ENCODE measurements at regions not wholly inside any gene's neighbourhood (a gene's known extent, or its start where the extent isn't known, plus 50 kb on each side); places are given as distances from the start of the nearest gene placed in this dataset.

DNA sequence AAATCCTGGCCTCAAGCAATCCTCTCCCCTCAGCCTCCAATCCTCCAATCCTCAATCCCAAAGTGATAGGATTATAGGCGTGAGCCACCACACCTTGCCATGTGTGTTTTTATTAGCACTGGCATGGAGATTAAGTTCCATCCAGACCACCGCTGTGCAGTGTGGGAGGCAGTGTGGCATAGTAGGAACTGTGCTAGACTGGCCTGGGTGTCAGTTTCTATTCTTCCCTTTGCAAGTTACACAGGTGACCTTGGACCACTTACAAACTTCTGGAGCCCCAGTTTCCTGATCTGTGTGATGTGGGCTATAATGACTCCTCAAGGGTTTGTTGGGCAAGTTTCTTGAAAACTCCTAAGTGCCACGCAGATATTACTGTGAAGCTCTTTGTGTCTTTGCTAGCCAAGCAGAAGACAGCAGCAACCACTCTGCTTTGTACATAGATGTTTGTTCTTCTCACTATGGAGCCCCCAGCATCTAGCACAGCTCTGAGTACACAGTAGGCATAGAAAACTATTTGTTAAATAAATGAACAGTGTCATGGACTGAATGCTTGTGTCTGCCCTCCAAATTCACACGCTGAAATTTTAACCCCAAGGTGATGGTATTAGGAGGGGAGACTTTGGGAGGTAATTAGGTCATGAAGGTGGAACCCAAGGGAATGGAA lies 93.0 kb downstream of the LBH start:
- no peak overlapping the region for H3K4me3 ChIP-seq (ENCODE audit: low read length)
- Mint-ChIP-seq H3K27me3 (ENCODE audit: low read depth in 2 of 2) (no peaks in the 10 kb centered on the region), H3K4me3 (no peak overlapping the region), H3K27ac (no peak overlapping the region), H3K4me1 (peaks cover 0 to 16% of the 10 kb centered on the region in 2 donors), H3K9me3 (peaks cover under 1 to 2% of the 10 kb centered on the region in 2 donors), H3K36me3 (no peaks in the 10 kb centered on the region)
- H3K4me1 ChIP-seq (ENCODE audit: control insufficient read depth, insufficient read depth, low read length): no peaks in the 10 kb centered on the region
- no peak for ATAC-seq
- DNase-seq: no peak
- no peak overlapping the region for H3K27ac ChIP-seq (ENCODE audit: low read length)
- H3K36me3 ChIP-seq (ENCODE audit: control insufficient read depth, insufficient read depth, low read length): no peaks in the 10 kb centered on the region
- 71% methylated on average over 4 of the region's 4 CpGs for WGBS (ENCODE audit: insufficient coverage)
- no peaks in the 10 kb centered on the region for H3K9me3 ChIP-seq (ENCODE audit: control insufficient read depth, insufficient read depth, low read length)
- no peaks in the 10 kb centered on the region for H3K27me3 ChIP-seq (ENCODE audit: control insufficient read depth, insufficient read depth, low read length)
- intact Hi-C loops (cut with micrococcal nuclease): no loop called here
- TF ChIP-seq, protein P1, sequence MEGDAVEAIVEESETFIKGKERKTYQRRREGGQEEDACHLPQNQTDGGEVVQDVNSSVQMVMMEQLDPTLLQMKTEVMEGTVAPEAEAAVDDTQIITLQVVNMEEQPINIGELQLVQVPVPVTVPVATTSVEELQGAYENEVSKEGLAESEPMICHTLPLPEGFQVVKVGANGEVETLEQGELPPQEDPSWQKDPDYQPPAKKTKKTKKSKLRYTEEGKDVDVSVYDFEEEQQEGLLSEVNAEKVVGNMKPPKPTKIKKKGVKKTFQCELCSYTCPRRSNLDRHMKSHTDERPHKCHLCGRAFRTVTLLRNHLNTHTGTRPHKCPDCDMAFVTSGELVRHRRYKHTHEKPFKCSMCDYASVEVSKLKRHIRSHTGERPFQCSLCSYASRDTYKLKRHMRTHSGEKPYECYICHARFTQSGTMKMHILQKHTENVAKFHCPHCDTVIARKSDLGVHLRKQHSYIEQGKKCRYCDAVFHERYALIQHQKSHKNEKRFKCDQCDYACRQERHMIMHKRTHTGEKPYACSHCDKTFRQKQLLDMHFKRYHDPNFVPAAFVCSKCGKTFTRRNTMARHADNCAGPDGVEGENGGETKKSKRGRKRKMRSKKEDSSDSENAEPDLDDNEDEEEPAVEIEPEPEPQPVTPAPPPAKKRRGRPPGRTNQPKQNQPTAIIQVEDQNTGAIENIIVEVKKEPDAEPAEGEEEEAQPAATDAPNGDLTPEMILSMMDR (IDR thresholded peaks at IDR 0.05): no peak

DNA sequence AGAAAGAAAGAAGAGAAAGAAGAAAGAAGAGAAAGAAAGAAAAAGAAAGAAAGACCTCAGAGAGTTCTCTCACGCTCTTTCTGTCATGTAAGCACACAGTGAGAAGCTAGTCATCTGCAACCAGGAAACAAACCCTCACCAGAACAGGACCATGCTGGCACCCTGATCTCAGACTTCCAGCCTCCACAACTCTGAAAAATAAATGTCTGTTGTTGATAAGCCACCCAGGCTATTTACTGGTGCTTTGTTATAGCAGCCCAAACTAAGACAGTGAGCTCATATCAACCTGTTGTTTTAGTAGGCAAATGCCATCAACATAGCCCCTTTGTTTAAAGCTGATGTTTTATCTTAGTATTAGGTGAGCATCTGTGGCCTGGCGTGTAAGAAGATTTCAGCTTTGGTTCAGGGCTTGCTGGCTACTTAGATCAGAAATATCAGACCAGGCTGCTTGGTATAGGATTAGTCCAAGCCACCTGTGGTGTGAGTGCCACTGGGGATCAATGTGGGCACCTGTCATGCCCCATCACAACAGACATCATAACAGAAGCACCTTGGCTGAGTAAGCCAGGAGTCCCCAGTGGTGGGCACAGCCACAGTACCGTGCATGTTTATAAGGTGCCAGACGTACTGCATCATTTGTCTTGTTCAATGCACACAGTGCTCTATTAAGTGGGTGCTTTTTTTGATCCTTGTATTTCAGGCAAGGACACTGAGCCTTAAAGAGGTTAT lies 94.4 kb downstream of the LBH start:
- no peak overlapping the region for H3K27ac ChIP-seq (ENCODE audit: low read length)
- TF ChIP-seq, protein P1 (IDR thresholded peaks at IDR 0.05): no peak
- 79% methylated on average over 4 of the region's 4 CpGs for WGBS (ENCODE audit: insufficient coverage)
- no peaks in the 10 kb centered on the region for H3K9me3 ChIP-seq (ENCODE audit: control insufficient read depth, insufficient read depth, low read length)
- H3K9me3 Mint-ChIP-seq: no peaks in the 10 kb centered on the region
- no peaks in the 10 kb centered on the region for H3K27me3 ChIP-seq (ENCODE audit: control insufficient read depth, insufficient read depth, low read length)
- intact Hi-C loops (cut with micrococcal nuclease): no loop called here
- no peaks in the 10 kb centered on the region for H3K27me3 Mint-ChIP-seq (ENCODE audit: low read depth in 2 of 2)
- H3K36me3 ChIP-seq (ENCODE audit: control insufficient read depth, insufficient read depth, low read length): no peaks in the 10 kb centered on the region
- H3K4me3 ChIP-seq (ENCODE audit: low read length): no peak overlapping the region
- ATAC-seq: peak in 2 of 3 donors; percentile 15 to 36
- H3K27ac Mint-ChIP-seq: no peak overlapping the region
- DNase-seq: no peak
- H3K4me1 ChIP-seq (ENCODE audit: control insufficient read depth, insufficient read depth, low read length): no peaks in the 10 kb centered on the region
- no peaks in the 10 kb centered on the region for H3K36me3 Mint-ChIP-seq
- no peak overlapping the region for H3K4me3 Mint-ChIP-seq
- H3K4me1 Mint-ChIP-seq: peaks cover 0 to 18% of the 10 kb centered on the region in 2 donors

DNA sequence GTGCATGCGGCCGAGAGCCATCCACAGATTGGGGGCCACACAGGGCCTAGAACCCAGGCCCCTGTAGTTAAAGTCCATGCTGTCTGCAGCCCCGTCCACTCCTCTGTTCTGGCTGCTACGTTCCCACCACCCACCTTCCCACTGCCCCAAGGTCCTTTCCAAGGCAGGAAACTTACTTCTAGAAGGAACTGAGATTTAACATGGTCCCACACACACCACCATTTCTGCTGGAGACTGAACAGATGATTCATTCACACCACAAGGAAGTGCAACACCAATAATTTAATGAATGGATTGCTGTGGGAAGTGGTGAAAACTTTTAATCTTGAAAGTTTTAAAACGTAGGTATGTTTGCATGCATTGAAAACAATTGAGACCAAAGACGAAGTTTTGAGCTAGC lies 95.2 kb downstream of the LBH start:
- H3K4me3 Mint-ChIP-seq: no peak overlapping the region
- Histone ChIP-seq H3K9me3 (ENCODE audit: control insufficient read depth, insufficient read depth, low read length) (no peaks in the 10 kb centered on the region), H3K4me3 (ENCODE audit: low read length) (no peak overlapping the region), H3K36me3 (ENCODE audit: control insufficient read depth, insufficient read depth, low read length) (no peaks in the 10 kb centered on the region), H3K27me3 (ENCODE audit: control insufficient read depth, insufficient read depth, low read length) (no peaks in the 10 kb centered on the region), H3K27ac (ENCODE audit: low read length) (no peak overlapping the region), H3K4me1 (ENCODE audit: control insufficient read depth, insufficient read depth, low read length) (no peaks in the 10 kb centered on the region)
- intact Hi-C loops (cut with micrococcal nuclease): no loop called here
- H3K9me3 Mint-ChIP-seq: no peaks in the 10 kb centered on the region
- 91% methylated on average over 6 of the region's 6 CpGs for WGBS (ENCODE audit: insufficient coverage)
- H3K4me1 Mint-ChIP-seq: peaks cover 0 to 22% of the 10 kb centered on the region in 2 donors
- ATAC-seq: no peak
- TF ChIP-seq, protein P1 (IDR thresholded peaks at IDR 0.05): no peak
- no peaks in the 10 kb centered on the region for H3K36me3 Mint-ChIP-seq
- no peak overlapping the region for H3K27ac Mint-ChIP-seq
- H3K27me3 Mint-ChIP-seq (ENCODE audit: low read depth in 2 of 2): no peaks in the 10 kb centered on the region
- DNase-seq: no peak

All from natural killer cell (primary cell).